Panc1 (cell line): ENCODE measurements at regions not wholly inside any gene's neighbourhood (a gene's known extent, or its start where the extent isn't known, plus 50 kb on each side); places are given as distances from the start of the nearest gene placed in this dataset.

Experiments used
- POLR2AphosphoS5 ChIP-seq: IDR thresholded peaks from 2 replicates; pipeline ENCODE4 v1.6.1; 2012; ENCODE audit warnings: mild to moderate bottlenecking, low read depth, low read length, moderate library complexity
- SIN3A ChIP-seq: IDR thresholded peaks from 2 replicates; pipeline ENCODE4 v1.6.1; 2012; ENCODE audit warnings: low read depth, mild to moderate bottlenecking, low read length, moderate library complexity, borderline replicate concordance; ENCODE audit not compliant: insufficient read depth
- TCF7L2 ChIP-seq: IDR thresholded peaks from 2 replicates; pipeline ENCODE4 v1.6.1; 2011; ENCODE audit warnings: mild to moderate bottlenecking, low read depth, low read length, inconsistent platforms
- TF ChIP-seq, protein P1 (sequence below): fragments of 450-650 bp; IDR thresholded peaks from 2 replicates; pipeline ENCODE4 v1.5.1; 2017; ENCODE audit warnings: mild to moderate bottlenecking

DNA sequence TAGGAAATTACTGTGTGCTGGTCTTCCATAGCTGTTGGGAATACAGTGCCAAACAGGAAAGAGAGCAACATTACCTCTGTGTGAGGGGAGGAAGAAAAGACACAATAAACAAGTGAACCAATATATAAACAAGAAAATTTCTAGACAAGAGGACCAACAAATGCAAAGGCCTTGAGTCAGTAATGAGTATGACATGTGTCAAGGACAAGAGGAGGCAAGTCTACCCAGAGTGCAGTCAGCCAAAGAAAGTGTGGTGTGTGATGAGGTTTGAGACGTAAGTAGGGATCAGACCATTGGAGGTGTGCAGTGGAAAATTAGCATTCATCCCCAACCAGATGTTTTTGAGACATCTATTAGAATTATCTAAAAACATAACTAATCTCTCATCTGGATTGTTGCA is 69.5 kb upstream of the CDH6 start:
- TF ChIP-seq, protein P1, sequence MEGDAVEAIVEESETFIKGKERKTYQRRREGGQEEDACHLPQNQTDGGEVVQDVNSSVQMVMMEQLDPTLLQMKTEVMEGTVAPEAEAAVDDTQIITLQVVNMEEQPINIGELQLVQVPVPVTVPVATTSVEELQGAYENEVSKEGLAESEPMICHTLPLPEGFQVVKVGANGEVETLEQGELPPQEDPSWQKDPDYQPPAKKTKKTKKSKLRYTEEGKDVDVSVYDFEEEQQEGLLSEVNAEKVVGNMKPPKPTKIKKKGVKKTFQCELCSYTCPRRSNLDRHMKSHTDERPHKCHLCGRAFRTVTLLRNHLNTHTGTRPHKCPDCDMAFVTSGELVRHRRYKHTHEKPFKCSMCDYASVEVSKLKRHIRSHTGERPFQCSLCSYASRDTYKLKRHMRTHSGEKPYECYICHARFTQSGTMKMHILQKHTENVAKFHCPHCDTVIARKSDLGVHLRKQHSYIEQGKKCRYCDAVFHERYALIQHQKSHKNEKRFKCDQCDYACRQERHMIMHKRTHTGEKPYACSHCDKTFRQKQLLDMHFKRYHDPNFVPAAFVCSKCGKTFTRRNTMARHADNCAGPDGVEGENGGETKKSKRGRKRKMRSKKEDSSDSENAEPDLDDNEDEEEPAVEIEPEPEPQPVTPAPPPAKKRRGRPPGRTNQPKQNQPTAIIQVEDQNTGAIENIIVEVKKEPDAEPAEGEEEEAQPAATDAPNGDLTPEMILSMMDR: no peak
- TF ChIP-seq TCF7L2: no peak
- no peak for TF ChIP-seq SIN3A
- no peak for TF ChIP-seq POLR2AphosphoS5
